WERI-Rb-1 (cell line): ENCODE measurements at regions not wholly inside any gene's neighbourhood (a gene's known extent, or its start where the extent isn't known, plus 50 kb on each side); places are given as distances from the start of the nearest gene placed in this dataset.

Experiments
- DNase-seq: peaks from one replicate; pipeline ENCODE4 v3.0.0-alpha.2; 2020
- H3K27ac ChIP-seq: fragments of 250-450 bp; sonication (Bioruptor Pico); 2 replicates; pipeline ENCODE4 v1.5.1; 2020; ENCODE audit warnings: mild to moderate bottlenecking, moderate library complexity
- H3K27me3 ChIP-seq: fragments of 250-450 bp; sonication (Bioruptor Pico); 2 replicates; pipeline ENCODE4 v1.5.1; 2021; ENCODE audit warnings: mild to moderate bottlenecking, low read depth, moderate library complexity; ENCODE audit not compliant: insufficient read depth, severe bottlenecking
- H3K36me3 ChIP-seq: fragments of 250-450 bp; sonication (Bioruptor Pico); 2 replicates; pipeline ENCODE4 v1.5.1; 2020; ENCODE audit warnings: mild to moderate bottlenecking, moderate library complexity
- H3K4me3 ChIP-seq: 2 replicates; pipeline ENCODE4 v1.5.1; 2011; ENCODE audit warnings: low read depth, mild to moderate bottlenecking, control low read depth, low read length
- H3K9me3 ChIP-seq: fragments of 250-450 bp; sonication (Bioruptor Pico); 2 replicates; pipeline ENCODE4 v1.5.1; 2021; ENCODE audit warnings: mild to moderate bottlenecking, moderate library complexity; ENCODE audit not compliant: severe bottlenecking
- TF ChIP-seq, protein P1 (sequence below): IDR thresholded peaks from 2 replicates; pipeline ENCODE4 v1.5.1; 2011; ENCODE audit warnings: low read depth, mild to moderate bottlenecking, control low read depth, inconsistent platforms, low read length

DNA sequence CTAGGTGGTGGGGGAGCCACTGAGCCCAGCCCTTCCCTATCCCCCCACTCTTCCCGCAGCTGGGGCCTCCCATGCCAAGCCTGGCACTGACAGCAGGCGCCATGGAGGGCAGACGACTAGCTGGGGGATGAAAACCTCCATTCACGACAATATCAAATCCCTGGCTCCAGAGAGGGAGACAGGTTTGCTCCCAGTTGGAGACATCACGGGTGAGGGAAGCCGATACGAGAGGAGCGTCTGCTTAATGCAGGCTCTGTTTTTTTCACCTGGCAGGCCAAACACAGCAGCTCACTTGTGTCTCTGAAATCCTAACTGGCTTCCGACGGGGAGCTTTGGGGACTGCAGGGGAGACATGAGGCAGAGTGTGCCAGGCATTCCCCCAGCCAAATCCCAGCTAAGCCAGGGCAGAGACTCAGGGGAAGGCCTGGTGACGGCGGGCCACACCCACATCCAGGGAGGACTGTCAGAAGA lies 307.4 kb upstream of the ZMIZ1 start:
- DNase-seq, result no peak
- Histone ChIP-seq H3K36me3 (no peaks in the 10 kb centered on the region), H3K27ac (no peak overlapping the region), H3K9me3 (no peaks in the 10 kb centered on the region), H3K27me3 (no peaks in the 10 kb centered on the region), H3K4me3 (no peak overlapping the region)
- TF ChIP-seq, protein P1, sequence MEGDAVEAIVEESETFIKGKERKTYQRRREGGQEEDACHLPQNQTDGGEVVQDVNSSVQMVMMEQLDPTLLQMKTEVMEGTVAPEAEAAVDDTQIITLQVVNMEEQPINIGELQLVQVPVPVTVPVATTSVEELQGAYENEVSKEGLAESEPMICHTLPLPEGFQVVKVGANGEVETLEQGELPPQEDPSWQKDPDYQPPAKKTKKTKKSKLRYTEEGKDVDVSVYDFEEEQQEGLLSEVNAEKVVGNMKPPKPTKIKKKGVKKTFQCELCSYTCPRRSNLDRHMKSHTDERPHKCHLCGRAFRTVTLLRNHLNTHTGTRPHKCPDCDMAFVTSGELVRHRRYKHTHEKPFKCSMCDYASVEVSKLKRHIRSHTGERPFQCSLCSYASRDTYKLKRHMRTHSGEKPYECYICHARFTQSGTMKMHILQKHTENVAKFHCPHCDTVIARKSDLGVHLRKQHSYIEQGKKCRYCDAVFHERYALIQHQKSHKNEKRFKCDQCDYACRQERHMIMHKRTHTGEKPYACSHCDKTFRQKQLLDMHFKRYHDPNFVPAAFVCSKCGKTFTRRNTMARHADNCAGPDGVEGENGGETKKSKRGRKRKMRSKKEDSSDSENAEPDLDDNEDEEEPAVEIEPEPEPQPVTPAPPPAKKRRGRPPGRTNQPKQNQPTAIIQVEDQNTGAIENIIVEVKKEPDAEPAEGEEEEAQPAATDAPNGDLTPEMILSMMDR, result no peak

DNA sequence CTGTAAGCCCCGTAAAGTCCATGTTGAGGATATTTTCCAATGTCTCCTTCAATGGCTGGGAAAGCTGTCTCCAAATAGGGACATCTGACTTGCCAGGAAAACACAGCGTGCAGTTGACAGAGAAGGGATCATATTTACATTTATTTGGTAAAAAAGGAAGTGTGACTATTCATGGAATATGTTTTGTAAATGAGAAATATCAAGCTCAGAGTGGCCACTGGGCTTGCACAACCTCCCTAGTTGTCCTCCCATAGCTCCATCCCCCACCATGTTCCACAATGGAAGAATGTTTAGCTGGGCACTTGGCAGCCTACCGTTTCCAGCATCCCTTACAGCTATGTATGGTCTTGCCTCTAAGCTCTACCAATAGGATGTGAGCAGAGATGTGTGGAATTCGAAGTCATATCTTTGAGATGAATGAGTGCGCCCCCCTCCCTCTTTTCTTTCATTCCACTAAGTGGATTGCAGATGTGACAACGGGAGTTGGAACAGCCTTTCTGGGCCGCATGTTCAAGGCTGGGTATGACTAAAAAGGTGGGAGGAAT lies 306.6 kb upstream of the ZMIZ1 start:
- no peak for DNase-seq
- Histone ChIP-seq H3K36me3 (no peaks in the 10 kb centered on the region), H3K27ac (no peak overlapping the region), H3K27me3 (no peaks in the 10 kb centered on the region), H3K9me3 (no peaks in the 10 kb centered on the region), H3K4me3 (no peak overlapping the region)
- TF ChIP-seq, protein P1, result no peak

DNA sequence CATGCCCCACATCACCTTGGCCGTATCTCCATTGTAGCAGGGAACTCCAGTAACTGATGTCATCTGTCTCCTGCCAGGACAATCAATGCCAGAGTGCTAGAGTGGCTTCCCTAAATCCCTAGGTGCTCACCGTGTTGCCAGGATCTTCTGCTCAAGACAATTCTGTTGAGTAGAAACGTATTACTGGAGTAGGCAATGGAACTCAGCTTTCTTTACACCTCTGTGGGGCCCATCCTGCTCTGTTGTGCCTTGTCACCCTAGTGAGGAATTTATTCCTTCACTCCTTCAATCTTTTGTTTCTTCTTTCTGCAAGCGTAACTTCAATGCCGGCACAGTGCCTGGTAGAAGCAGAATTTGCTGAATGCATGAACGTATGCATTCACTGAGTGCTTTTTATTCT lies 305.5 kb upstream of the ZMIZ1 start:
- TF ChIP-seq, protein P1, result no peak
- no peak overlapping the region for H3K4me3 ChIP-seq
- no peak overlapping the region for H3K27ac ChIP-seq
- H3K36me3 ChIP-seq, result no peaks in the 10 kb centered on the region
- DNase-seq, result no peak
- H3K9me3 ChIP-seq, result no peaks in the 10 kb centered on the region
- no peaks in the 10 kb centered on the region for H3K27me3 ChIP-seq

DNA sequence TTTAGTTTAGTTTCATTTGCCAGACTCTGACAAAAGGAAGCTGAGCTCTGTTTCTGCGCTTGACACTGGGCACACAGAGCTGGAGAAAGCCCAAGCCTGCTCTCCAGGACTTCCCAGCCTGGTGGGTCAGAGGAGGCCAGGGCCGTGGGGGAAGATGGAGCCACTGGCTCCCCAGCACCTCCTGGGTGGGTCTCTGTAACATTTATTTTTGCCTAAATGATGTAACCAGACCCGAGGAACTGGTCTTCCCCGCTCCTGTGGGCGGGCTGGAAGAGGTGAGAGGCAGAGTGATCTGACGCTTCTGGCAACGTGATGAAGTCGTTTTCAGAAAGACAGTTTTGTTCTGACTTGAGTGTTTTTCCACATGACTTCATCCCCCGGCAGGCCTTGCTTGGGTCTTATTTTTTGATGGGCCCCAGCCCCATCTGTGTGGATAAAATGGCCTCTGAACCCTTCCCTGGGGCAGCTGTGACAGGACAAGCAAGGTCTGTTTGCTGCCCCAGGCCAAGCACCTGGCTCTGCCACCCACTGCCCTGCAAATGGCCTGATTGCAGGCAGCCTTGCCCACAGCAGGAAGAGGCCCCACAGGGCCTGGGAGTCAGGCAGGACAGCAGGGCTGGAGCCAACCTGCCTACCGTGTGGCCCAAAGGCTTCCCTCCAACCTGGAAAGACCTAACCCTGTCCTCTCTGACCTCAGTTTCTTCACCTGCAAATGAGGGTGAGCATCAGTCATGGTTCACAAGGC lies 304.9 kb upstream of the ZMIZ1 start:
- Histone ChIP-seq H3K4me3 (no peak overlapping the region), H3K27me3 (no peaks in the 10 kb centered on the region), H3K9me3 (no peaks in the 10 kb centered on the region), H3K27ac (no peak overlapping the region), H3K36me3 (no peaks in the 10 kb centered on the region)
- no peak for DNase-seq
- TF ChIP-seq, protein P1, result no peak

DNA sequence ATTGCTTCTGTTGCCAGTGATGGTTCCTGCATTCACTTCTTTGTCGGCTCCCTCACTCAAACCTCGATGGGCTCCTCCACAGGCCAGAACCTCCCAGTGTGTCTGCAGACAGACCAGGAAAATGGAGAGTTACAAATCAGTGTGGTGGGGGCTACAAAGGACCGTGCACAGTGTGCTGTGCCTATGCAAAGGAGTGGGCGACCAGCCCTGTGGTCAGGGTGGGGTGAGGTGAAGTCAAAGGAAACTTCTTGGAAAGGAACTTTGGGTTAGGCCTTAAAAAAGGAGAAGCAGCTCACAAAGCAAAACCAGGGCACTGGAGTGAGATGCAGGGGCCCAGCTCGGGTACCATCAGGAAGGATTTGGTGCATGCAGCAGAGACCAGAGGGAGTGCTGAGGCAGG lies 304.3 kb upstream of the ZMIZ1 start:
- Histone ChIP-seq H3K4me3 (no peak overlapping the region), H3K9me3 (no peaks in the 10 kb centered on the region), H3K27ac (no peak overlapping the region), H3K36me3 (no peaks in the 10 kb centered on the region), H3K27me3 (no peaks in the 10 kb centered on the region)
- TF ChIP-seq, protein P1, result no peak
- DNase-seq, result no peak
